Left kidney (tissue), 1 donor: ENCODE measurements at regions not wholly inside any gene's neighbourhood (a gene's known extent, or its start where the extent isn't known, plus 50 kb on each side); places are given as distances from the start of the nearest gene placed in this dataset.

Experiments used
- DNase-seq: peaks from one replicate; pipeline ENCODE4 v3.0.0-alpha.2; 2013

- DNase-seq: no peak
Measured at GRCh38 chr1:219521325-219521724, 91.6 kb downstream of the ZC3H11B start.

- DNase-seq: no peak
Measured at GRCh38 chr1:219520241-219520640, 92.7 kb downstream of the ZC3H11B start.

GRCh38 chr1:219518907-219519248 lies 94.0 kb downstream of the ZC3H11B start:
- no peak for DNase-seq

GRCh38 chr1:219518168-219518906 lies 94.6 kb downstream of the ZC3H11B start:
- DNase-seq: no peak

- DNase-seq: no peak
Measured at GRCh38 chr1:219517031-219517430, 95.9 kb downstream of the ZC3H11B start.

- DNase-seq: no peak
Measured at GRCh38 chr1:219514728-219515127, 98.2 kb downstream of the ZC3H11B start.

GRCh38 chr1:219507437-219507836 lies 105.5 kb downstream of the ZC3H11B start:
- no peak for DNase-seq

- DNase-seq: no peak
Measured at GRCh38 chr1:219506936-219507335, 106.0 kb downstream of the ZC3H11B start.

- DNase-seq: peak; percentile 40
Measured at GRCh38 chr1:219506473-219506899, 106.4 kb downstream of the ZC3H11B start.

GRCh38 chr1:219505886-219506285 lies 107.0 kb downstream of the ZC3H11B start:
- DNase-seq: no peak

- DNase-seq: no peak
Measured at GRCh38 chr1:219503604-219504003, 109.3 kb downstream of the ZC3H11B start.

GRCh38 chr1:219500327-219500897 lies 112.5 kb downstream of the ZC3H11B start:
- no peak for DNase-seq

GRCh38 chr1:219498666-219499065 lies 114.2 kb downstream of the ZC3H11B start:
- DNase-seq: no peak

- DNase-seq: peak; percentile 22
Measured at GRCh38 chr1:219495737-219496408, 117.0 kb downstream of the ZC3H11B start.

GRCh38 chr1:219492717-219493116 lies 120.2 kb downstream of the ZC3H11B start:
- no peak for DNase-seq

- no peak for DNase-seq
Measured at GRCh38 chr1:219490566-219490965, 122.3 kb downstream of the ZC3H11B start.

- DNase-seq: no peak
Measured at GRCh38 chr1:219489636-219490035, 123.3 kb downstream of the ZC3H11B start.

GRCh38 chr1:219488275-219488674 lies 124.6 kb downstream of the ZC3H11B start:
- no peak for DNase-seq

- DNase-seq: no peak
Measured at GRCh38 chr1:219483530-219483929, 129.4 kb downstream of the ZC3H11B start.

GRCh38 chr1:219480011-219480410 lies 132.9 kb downstream of the ZC3H11B start:
- DNase-seq: no peak

- no peak for DNase-seq
Measured at GRCh38 chr1:219478811-219479210, 134.1 kb downstream of the ZC3H11B start.

- DNase-seq: no peak
Measured at GRCh38 chr1:219477861-219478260, 135.0 kb downstream of the ZC3H11B start.

GRCh38 chr1:219476716-219477115 lies 136.2 kb downstream of the ZC3H11B start:
- no peak for DNase-seq

GRCh38 chr1:219476116-219476515 lies 136.8 kb downstream of the ZC3H11B start:
- DNase-seq: no peak
